ENCODE measurements at regions not wholly inside any gene's neighbourhood (a gene's known extent, or its start where the extent isn't known, plus 50 kb on each side); places are given as distances from the start of the nearest gene placed in this dataset.
A peak's percentile ranks its signal among the peaks of the same experiment; 100 is the strongest.
"Not testable (repeated sequence)": the region's sequence is repeated elsewhere in the genome, so short reads cannot be mapped to it uniquely, and the experiment has no call there.

GRCh38 chr2:201568217-201568820, 75.0 kb downstream of the TMEM237 start:
- no peak for DNase-seq (ENCODE audit: low read depth in 3 of 3)

- no peak for DNase-seq (ENCODE audit: low read depth in 3 of 3)
Measured at GRCh38 chr2:201559067-201559710, 84.1 kb downstream of the TMEM237 start.

- no peak for DNase-seq (ENCODE audit: low read depth in 3 of 3)
Measured at GRCh38 chr2:201558665-201559064, 84.6 kb downstream of the TMEM237 start.

GRCh38 chr2:201558232-201558631, 85.1 kb downstream of the TMEM237 start:
- DNase-seq (ENCODE audit: low read depth in 3 of 3): no peak

- DNase-seq (ENCODE audit: low read depth in 3 of 3): no peak
Measured at GRCh38 chr2:201551901-201552300, 91.4 kb downstream of the TMEM237 start.

GRCh38 chr2:201546576-201546975, 95.0 kb downstream of the STRADB start:
- no peak for DNase-seq (ENCODE audit: low read depth in 3 of 3)

- no peak for DNase-seq (ENCODE audit: low read depth in 3 of 3)
Measured at GRCh38 chr2:201542291-201542690, 90.8 kb downstream of the STRADB start.

- DNase-seq (ENCODE audit: low read depth in 3 of 3): not testable (repeated sequence)
Measured at GRCh38 chr2:201539271-201539670, 87.7 kb downstream of the STRADB start.

GRCh38 chr2:201538025-201538424, 86.5 kb downstream of the STRADB start:
- no peak for DNase-seq (ENCODE audit: low read depth in 3 of 3)

- DNase-seq (ENCODE audit: low read depth in 3 of 3): no peak
Measured at GRCh38 chr2:201536754-201537153, 85.2 kb downstream of the STRADB start.

- DNase-seq (ENCODE audit: low read depth in 3 of 3): no peak
Measured at GRCh38 chr2:201536046-201536445, 84.5 kb downstream of the STRADB start.

- DNase-seq (ENCODE audit: low read depth in 3 of 3): peak in 1 of 3 experiments; percentile 2
Measured at GRCh38 chr2:201532686-201533304, 81.3 kb downstream of the STRADB start.
